WI38 (cell line): ENCODE measurements at regions not wholly inside any gene's neighbourhood (a gene's known extent, or its start where the extent isn't known, plus 50 kb on each side); places are given as distances from the start of the nearest gene placed in this dataset.
"Not testable (repeated sequence)": the region's sequence is repeated elsewhere in the genome, so short reads cannot be mapped to it uniquely, and the experiment has no call there.

Source experiments
- H3K4me3 ChIP-seq: 2 replicates; pipeline ENCODE4 v1.5.1; 2011; ENCODE audit warnings: low read depth, mild to moderate bottlenecking, control low read depth, low read length
- CTCF ChIP-seq: IDR thresholded peaks from 2 replicates; pipeline ENCODE4 v1.5.1; 2012; ENCODE audit warnings: low read depth, mild to moderate bottlenecking, control low read depth, low read length

GRCh38 chr3:79960594-79960993 is 192.8 kb upstream of the ROBO1 start:
- no peak for TF ChIP-seq CTCF
- no peak overlapping the region for H3K4me3 ChIP-seq

- no peak for TF ChIP-seq CTCF
- H3K4me3 ChIP-seq, result no peak overlapping the region
Observed at GRCh38 chr3:79957066-79957465, 189.3 kb upstream of the ROBO1 start.

GRCh38 chr3:79954756-79955155 is 187.0 kb upstream of the ROBO1 start:
- no peak for TF ChIP-seq CTCF
- H3K4me3 ChIP-seq, result no peak overlapping the region

- no peak overlapping the region for H3K4me3 ChIP-seq
- no peak for TF ChIP-seq CTCF
Observed at GRCh38 chr3:79953591-79954101, 185.8 kb upstream of the ROBO1 start.

GRCh38 chr3:79951426-79951825 is 183.6 kb upstream of the ROBO1 start:
- H3K4me3 ChIP-seq, result not testable (repeated sequence)

DNA sequence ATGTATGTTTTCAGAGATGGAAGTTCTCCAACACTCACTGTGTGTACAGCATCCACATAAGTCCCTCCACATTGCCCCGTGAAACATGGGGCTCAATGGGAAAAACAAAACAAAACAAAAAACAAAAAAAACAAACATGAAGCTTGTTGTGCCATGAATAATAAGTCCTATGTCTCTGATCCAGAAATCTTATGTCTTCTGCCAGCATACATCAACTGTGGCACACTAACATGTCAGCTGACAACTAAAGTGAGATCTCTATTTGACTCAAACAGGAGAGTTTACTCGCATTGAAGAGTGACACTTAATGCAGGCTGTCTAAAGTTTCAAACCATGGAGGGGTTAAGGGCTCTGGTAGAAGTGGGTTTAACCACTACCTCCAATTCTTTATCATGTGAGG is 180.2 kb upstream of the ROBO1 start:
- no peak for TF ChIP-seq CTCF

GRCh38 chr3:79947469-79947868 is 179.7 kb upstream of the ROBO1 start:
- TF ChIP-seq CTCF, result no peak
- H3K4me3 ChIP-seq, result no peak overlapping the region

More for the DNA sequence above, 180.2 kb upstream of the ROBO1 start:
- no peak overlapping the region for H3K4me3 ChIP-seq

GRCh38 chr3:79937567-79937966 is 169.8 kb upstream of the ROBO1 start:
- no peak for TF ChIP-seq CTCF
- H3K4me3 ChIP-seq, result no peak overlapping the region
